IPS DF 6.9 (cell line): ENCODE measurements at regions not wholly inside any gene's neighbourhood (a gene's known extent, or its start where the extent isn't known, plus 50 kb on each side); places are given as distances from the start of the nearest gene placed in this dataset.

Source experiments
- DNase-seq: peaks from one replicate; pipeline ENCODE4 v3.0.0-alpha.2; 2013; ENCODE audit warnings: low read depth, low spot score
- H3K27ac ChIP-seq: one replicate; pipeline ENCODE4 v1.5.1; 2013; ENCODE audit warnings: low read length, control low read depth
- H3K27me3 ChIP-seq: 2 replicates; pipeline ENCODE4 v1.6.1; 2013; ENCODE audit warnings: mild to moderate bottlenecking, low read length; ENCODE audit not compliant: control insufficient read depth, insufficient read depth
- H3K36me3 ChIP-seq: 2 replicates; pipeline ENCODE4 v1.6.1; 2013; ENCODE audit warnings: low read length; ENCODE audit not compliant: control insufficient read depth, insufficient read depth
- H3K4me1 ChIP-seq: 2 replicates; pipeline ENCODE4 v1.6.1; 2013; ENCODE audit warnings: low read length; ENCODE audit not compliant: control insufficient read depth, insufficient read depth
- H3K4me3 ChIP-seq: 2 replicates; pipeline ENCODE4 v1.5.1; 2013; ENCODE audit warnings: mild to moderate bottlenecking, low read length
- H3K9me3 ChIP-seq: 2 replicates; pipeline ENCODE4 v1.6.1; 2013; ENCODE audit warnings: low read length, inconsistent platforms; ENCODE audit not compliant: control insufficient read depth, insufficient read depth
- WGBS: extraction: QIAGEN DNeasy Blood & Tissue Kit; methylation state at CpG from one replicate; pipeline ENCODE4 v1.1.7; 2013; ENCODE audit warnings: mixed read lengths, missing lambda C conversion rate; ENCODE audit not compliant: insufficient read length, insufficient coverage; 5-methylcytosine and 5-hydroxymethylcytosine counted together

GRCh38 chr10:7092603-7093002, 318.2 kb downstream of the SFMBT2 start:
- H3K27me3 ChIP-seq = no peaks in the 10 kb centered on the region
- H3K9me3 ChIP-seq = no peaks in the 10 kb centered on the region
- no peaks in the 10 kb centered on the region for H3K36me3 ChIP-seq
- whole genome bisulfite sequencing = no CpG with 5 or more reads among the region's 7 CpGs
- no peak overlapping the region for H3K4me3 ChIP-seq
- DNase-seq = no peak
- no peak overlapping the region for H3K27ac ChIP-seq
- no peaks in the 10 kb centered on the region for H3K4me1 ChIP-seq

GRCh38 chr10:7090529-7090928, 320.3 kb downstream of the SFMBT2 start:
- WGBS = no CpG with 5 or more reads among the region's 5 CpGs
- H3K4me3 ChIP-seq = no peak overlapping the region
- no peaks in the 10 kb centered on the region for H3K36me3 ChIP-seq
- H3K9me3 ChIP-seq = no peaks in the 10 kb centered on the region
- no peak overlapping the region for H3K27ac ChIP-seq
- no peaks in the 10 kb centered on the region for H3K27me3 ChIP-seq
- no peak for DNase-seq
- peaks cover 2% of the 10 kb centered on the region; the same call in 1 of the 2 replicates for H3K4me1 ChIP-seq

GRCh38 chr10:7085913-7086589, 324.8 kb downstream of the SFMBT2 start:
- no peaks in the 10 kb centered on the region for H3K36me3 ChIP-seq
- no peaks in the 10 kb centered on the region for H3K9me3 ChIP-seq
- WGBS = no CpG with 5 or more reads among the region's 14 CpGs
- H3K4me1 ChIP-seq = peaks cover 5% of the 10 kb centered on the region
- no peak overlapping the region for H3K27ac ChIP-seq
- H3K27me3 ChIP-seq = no peaks in the 10 kb centered on the region
- DNase-seq = no peak
- H3K4me3 ChIP-seq = no peak overlapping the region

GRCh38 chr10:7085147-7085912, 325.5 kb downstream of the SFMBT2 start:
- Histone ChIP-seq H3K4me3 (no peak overlapping the region), H3K4me1 (peaks cover 5% of the 10 kb centered on the region), H3K36me3 (no peaks in the 10 kb centered on the region), H3K9me3 (no peaks in the 10 kb centered on the region), H3K27me3 (no peaks in the 10 kb centered on the region), H3K27ac (no peak overlapping the region)
- no CpG with 5 or more reads among the region's 10 CpGs for WGBS
- no peak for DNase-seq

- no peaks in the 10 kb centered on the region for H3K27me3 ChIP-seq
- no peak overlapping the region for H3K4me3 ChIP-seq
- no peaks in the 10 kb centered on the region for H3K9me3 ChIP-seq
- no CpG with 5 or more reads among the region's 9 CpGs for WGBS
- peaks cover 5% of the 10 kb centered on the region for H3K4me1 ChIP-seq
- no peaks in the 10 kb centered on the region for H3K36me3 ChIP-seq
- no peak overlapping the region for H3K27ac ChIP-seq
- DNase-seq = no peak
Measured at GRCh38 chr10:7084280-7085005, 326.4 kb downstream of the SFMBT2 start.

GRCh38 chr10:7082967-7083366, 327.9 kb downstream of the SFMBT2 start:
- H3K4me3 ChIP-seq = no peak overlapping the region
- no peaks in the 10 kb centered on the region for H3K36me3 ChIP-seq
- H3K27ac ChIP-seq = no peak overlapping the region
- no peaks in the 10 kb centered on the region for H3K27me3 ChIP-seq
- WGBS = no CpG with 5 or more reads among the region's 4 CpGs
- no peak for DNase-seq
- peaks cover 5% of the 10 kb centered on the region for H3K4me1 ChIP-seq
- no peaks in the 10 kb centered on the region for H3K9me3 ChIP-seq

- H3K9me3 ChIP-seq = no peaks in the 10 kb centered on the region
- no CpG with 5 or more reads among the region's 5 CpGs for WGBS
- DNase-seq = no peak
Measured at GRCh38 chr10:7077880-7078279, 333.0 kb downstream of the SFMBT2 start.

GRCh38 chr10:7075851-7076250, 335.0 kb downstream of the SFMBT2 start:
- Histone ChIP-seq H3K4me3 (no peak overlapping the region), H3K4me1 (no peaks in the 10 kb centered on the region), H3K9me3 (no peaks in the 10 kb centered on the region), H3K36me3 (no peaks in the 10 kb centered on the region), H3K27me3 (no peaks in the 10 kb centered on the region), H3K27ac (no peak overlapping the region)
- WGBS = no CpG with 5 or more reads among the region's 7 CpGs
- DNase-seq = no peak

More at GRCh38 chr10:7077880-7078279, 333.0 kb downstream of the SFMBT2 start:
- no peaks in the 10 kb centered on the region for H3K27me3 ChIP-seq
- H3K4me3 ChIP-seq = no peak overlapping the region
- peaks cover 2% of the 10 kb centered on the region for H3K4me1 ChIP-seq
- H3K27ac ChIP-seq = no peak overlapping the region
- H3K36me3 ChIP-seq = no peaks in the 10 kb centered on the region

GRCh38 chr10:7075110-7075509, 335.7 kb downstream of the SFMBT2 start:
- H3K4me3 ChIP-seq = no peak overlapping the region
- H3K9me3 ChIP-seq = no peaks in the 10 kb centered on the region
- no peaks in the 10 kb centered on the region for H3K27me3 ChIP-seq
- no peak overlapping the region for H3K27ac ChIP-seq
- no peaks in the 10 kb centered on the region for H3K36me3 ChIP-seq
- no peaks in the 10 kb centered on the region for H3K4me1 ChIP-seq
- no peak for DNase-seq
- no CpG with 5 or more reads among the region's 5 CpGs for WGBS

GRCh38 chr10:7071421-7071820, 339.4 kb downstream of the SFMBT2 start:
- DNase-seq = no peak
- Histone ChIP-seq H3K27me3 (no peaks in the 10 kb centered on the region), H3K36me3 (no peaks in the 10 kb centered on the region), H3K4me1 (no peaks in the 10 kb centered on the region; the same call in 1 of the 2 replicates), H3K4me3 (no peak overlapping the region), H3K27ac (no peak overlapping the region), H3K9me3 (no peaks in the 10 kb centered on the region)
- no CpG with 5 or more reads among the region's 2 CpGs for WGBS
